ENCODE measurements at regions not wholly inside any gene's neighbourhood (a gene's known extent, or its start where the extent isn't known, plus 50 kb on each side); places are given as distances from the start of the nearest gene placed in this dataset.
"Not testable (repeated sequence)": the region's sequence is repeated elsewhere in the genome, so short reads cannot be mapped to it uniquely, and the experiment has no call there.

DNA sequence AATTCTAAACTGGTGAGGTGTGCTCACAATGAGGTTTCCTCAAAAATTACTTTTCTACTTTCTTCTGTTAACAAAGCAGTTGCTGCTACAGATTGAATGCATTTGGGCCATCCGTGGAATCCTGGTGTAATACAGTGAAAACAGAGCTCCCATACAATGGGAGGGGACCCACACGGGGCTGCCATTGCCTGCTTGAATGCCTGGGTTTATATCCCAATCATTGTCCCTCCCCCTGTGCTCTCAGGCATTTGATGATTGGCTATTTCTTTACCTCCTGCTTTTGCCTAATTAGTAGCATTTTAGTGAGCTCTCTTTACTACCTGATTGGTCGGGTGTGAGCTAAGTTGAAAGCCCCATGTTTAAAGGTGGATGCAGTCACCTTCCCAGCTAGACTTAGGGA, 52.9 kb upstream of the CSF1 start:
- in situ Hi-C loops (cut with HindIII; ENCODE audit: low sequenced_read_pairs); H3K4me3 ChIP-seq (ENCODE audit: low read depth, low read length); DNase-seq (ENCODE audit: low read depth, low spot score): not testable (repeated sequence)

DNA sequence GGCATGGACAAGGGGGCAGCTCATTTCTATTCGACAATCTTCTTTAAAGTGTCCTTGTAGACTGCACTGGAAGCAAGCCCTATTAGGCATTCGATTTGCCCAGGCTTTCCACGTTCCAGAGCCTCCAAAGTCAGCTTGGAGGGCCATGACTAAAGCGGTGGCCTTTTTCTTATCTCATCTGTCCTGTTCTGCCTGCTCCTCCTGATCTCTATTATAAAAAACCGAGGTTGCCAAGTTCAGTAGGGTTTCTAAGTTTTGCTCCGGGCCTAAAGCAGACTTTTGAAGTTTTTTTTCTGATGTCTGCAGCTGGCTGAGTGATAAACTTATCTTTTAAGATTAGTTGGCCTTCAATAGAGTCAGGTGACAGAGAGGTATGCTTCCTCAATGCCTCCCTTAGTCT, 54.7 kb upstream of the CSF1 start:
- DNase-seq (ENCODE audit: low read depth, low spot score); H3K4me3 ChIP-seq (ENCODE audit: low read depth, low read length); in situ Hi-C loops (cut with HindIII; ENCODE audit: low sequenced_read_pairs): not testable (repeated sequence)

DNA sequence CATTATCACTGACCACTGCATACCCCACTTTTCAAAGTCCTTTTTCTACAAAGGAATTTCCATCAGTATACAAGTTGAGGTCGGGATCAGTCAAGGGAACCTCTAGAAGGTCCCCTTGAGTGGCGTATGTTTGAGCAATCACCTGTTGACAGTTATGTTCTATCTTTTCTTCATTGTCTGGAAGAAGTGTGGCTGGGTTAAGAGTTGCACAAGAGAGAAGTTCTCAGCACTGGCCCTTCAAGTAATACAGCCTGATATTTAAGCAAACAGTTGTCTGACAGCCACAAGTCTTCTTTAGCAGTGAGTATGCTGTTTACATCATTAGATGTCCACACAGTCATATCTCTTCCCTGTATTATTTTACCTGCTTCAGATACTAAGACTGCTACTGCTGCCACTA, 56.7 kb upstream of the CSF1 start:
- in situ Hi-C loops (cut with HindIII; ENCODE audit: low sequenced_read_pairs); H3K4me3 ChIP-seq (ENCODE audit: low read depth, low read length); DNase-seq (ENCODE audit: low read depth, low spot score): not testable (repeated sequence)

DNA sequence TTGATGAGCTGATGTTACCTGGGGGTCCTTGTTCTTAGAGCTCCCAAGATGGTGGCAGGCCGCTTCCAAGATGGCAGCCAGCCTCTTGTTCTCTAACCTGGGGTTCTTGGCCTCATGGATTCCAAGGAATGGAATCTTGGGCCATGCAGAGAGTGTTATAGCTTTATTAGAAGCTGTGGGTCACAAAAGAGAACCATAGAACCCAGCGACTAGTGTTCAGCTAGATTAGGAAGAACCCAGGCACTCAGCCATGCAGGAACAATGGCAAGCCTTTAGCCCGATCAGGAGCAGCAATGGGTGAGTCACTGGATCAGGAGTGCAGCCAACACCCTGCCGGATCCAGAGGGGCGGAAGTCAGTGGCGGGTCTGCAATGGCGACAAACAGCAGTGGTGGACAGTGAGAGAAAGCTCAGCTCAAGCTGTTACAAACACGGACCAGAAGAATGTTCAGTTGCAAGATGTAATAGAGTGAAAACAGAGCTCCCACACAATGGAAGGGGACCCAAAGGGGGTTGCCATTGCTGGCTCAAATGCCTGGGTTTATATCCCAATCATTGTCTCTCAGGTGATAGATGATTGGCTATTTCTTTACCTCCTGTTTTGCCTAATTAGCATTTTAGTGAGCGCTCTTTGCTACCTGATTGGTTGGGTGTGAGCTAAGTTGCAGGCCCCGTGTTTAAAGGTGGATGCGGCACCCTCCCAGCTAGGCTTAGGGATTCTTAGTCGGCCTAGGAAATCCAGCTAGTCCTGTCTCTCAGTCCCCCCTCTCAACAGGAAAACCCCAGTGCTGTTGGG, 58.2 kb upstream of the CSF1 start:
- H3K4me3 ChIP-seq (ENCODE audit: low read depth, low read length); in situ Hi-C loops (cut with HindIII; ENCODE audit: low sequenced_read_pairs): not testable (repeated sequence)
- peak; percentile 60 for DNase-seq (ENCODE audit: low read depth, low spot score)

DNA sequence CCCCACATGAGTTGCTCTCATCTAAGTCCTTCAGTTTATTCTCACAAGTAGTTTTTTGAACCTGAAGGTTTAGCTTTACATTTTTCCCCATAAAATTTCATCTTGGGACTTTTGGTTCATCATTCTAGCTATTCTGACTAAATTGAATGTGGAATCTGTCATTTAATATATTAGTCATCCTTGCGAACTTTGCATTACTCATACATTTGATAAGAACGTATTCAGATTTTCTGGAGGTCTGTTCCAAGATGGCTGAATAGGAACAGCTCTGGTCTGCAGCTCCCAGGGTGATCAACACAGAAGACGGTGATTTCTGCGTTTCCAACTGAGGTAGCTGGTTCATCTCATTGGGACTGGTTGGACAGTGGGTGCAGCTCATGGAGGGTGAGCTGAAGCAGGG, 59.8 kb upstream of the CSF1 start:
- H3K4me3 ChIP-seq (ENCODE audit: low read depth, low read length), result no peak overlapping the region
- DNase-seq (ENCODE audit: low read depth, low spot score), result no peak
- in situ Hi-C loops (cut with HindIII; ENCODE audit: low sequenced_read_pairs), result no loop called here
- TF ChIP-seq, protein P1, sequence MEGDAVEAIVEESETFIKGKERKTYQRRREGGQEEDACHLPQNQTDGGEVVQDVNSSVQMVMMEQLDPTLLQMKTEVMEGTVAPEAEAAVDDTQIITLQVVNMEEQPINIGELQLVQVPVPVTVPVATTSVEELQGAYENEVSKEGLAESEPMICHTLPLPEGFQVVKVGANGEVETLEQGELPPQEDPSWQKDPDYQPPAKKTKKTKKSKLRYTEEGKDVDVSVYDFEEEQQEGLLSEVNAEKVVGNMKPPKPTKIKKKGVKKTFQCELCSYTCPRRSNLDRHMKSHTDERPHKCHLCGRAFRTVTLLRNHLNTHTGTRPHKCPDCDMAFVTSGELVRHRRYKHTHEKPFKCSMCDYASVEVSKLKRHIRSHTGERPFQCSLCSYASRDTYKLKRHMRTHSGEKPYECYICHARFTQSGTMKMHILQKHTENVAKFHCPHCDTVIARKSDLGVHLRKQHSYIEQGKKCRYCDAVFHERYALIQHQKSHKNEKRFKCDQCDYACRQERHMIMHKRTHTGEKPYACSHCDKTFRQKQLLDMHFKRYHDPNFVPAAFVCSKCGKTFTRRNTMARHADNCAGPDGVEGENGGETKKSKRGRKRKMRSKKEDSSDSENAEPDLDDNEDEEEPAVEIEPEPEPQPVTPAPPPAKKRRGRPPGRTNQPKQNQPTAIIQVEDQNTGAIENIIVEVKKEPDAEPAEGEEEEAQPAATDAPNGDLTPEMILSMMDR (IDR thresholded peaks at IDR 0.05; ENCODE audit: low read depth, low read length), result no peak

DNA sequence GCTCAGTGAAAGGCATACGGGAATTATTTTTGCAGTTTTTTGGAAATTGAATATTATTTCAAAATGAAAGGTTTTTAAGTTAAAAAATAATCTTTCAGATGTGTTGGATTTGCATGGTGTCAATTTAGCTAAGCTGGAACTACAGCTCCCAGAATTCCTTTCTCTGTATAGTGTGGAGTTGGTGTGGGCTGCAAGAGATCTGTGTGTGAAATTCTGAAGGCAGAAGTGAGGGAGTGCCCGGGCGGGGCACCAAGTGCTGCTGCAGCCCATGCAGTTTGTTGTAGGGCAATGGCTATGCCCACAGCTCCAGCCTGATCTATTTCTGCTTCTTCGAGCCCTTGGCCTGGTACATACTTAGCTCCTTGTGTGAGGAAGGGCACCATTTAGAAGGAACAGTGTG, 60.5 kb upstream of the CSF1 start:
- TF ChIP-seq, protein P1 (IDR thresholded peaks at IDR 0.05; ENCODE audit: low read depth, low read length), result no peak
- no peak overlapping the region for H3K4me3 ChIP-seq (ENCODE audit: low read depth, low read length)
- in situ Hi-C loops (cut with HindIII; ENCODE audit: low sequenced_read_pairs), result no loop called here
- no peak for DNase-seq (ENCODE audit: low read depth, low spot score)

DNA sequence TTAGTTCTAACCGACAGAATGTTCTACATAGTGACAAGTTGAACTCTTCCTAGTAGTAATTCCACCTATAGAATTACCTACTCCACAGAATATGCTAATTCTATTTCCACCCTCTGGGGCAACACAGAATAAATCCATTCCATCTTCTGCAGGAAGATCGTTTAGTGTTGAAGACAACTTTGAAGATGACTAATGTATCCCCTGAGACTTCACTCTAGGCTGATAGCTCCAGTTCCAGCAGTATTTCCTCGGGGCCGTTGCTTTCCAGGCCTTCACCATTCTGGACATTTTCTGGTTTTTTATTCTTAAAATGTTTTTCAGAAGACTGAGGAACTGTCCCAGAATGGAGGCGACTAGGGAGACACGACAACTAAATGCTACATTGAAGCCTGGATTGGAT, 61.0 kb upstream of the CSF1 start:
- H3K4me3 ChIP-seq (ENCODE audit: low read depth, low read length), result no peak overlapping the region
- in situ Hi-C loops (cut with HindIII; ENCODE audit: low sequenced_read_pairs), result no loop called here
- DNase-seq (ENCODE audit: low read depth, low spot score), result no peak
- TF ChIP-seq, protein P1 (IDR thresholded peaks at IDR 0.05; ENCODE audit: low read depth, low read length), result no peak

DNA sequence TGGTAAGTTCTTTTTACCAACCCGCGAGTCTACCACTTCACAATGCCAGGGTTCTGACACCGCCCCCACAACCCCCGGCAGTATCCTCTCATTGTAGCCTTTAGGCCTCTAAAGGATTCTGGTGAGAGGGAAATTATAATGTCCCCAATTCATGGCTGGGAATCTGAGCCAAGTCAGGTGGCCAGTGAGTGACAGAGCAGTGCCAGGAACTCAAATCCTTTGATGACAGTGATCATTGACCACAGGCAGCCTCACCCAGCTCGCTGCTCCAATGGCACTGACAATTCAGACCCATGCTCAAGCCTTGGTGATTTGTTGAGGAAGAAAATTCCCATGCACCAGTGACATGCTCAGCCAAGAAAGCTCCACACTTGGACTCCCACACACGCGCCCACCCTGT, 63.4 kb upstream of the CSF1 start:
- in situ Hi-C loops (cut with HindIII; ENCODE audit: low sequenced_read_pairs), result no loop called here
- DNase-seq (ENCODE audit: low read depth, low spot score), result no peak
- TF ChIP-seq, protein P1 (IDR thresholded peaks at IDR 0.05; ENCODE audit: low read depth, low read length), result no peak
- H3K4me3 ChIP-seq (ENCODE audit: low read depth, low read length), result no peak overlapping the region

DNA sequence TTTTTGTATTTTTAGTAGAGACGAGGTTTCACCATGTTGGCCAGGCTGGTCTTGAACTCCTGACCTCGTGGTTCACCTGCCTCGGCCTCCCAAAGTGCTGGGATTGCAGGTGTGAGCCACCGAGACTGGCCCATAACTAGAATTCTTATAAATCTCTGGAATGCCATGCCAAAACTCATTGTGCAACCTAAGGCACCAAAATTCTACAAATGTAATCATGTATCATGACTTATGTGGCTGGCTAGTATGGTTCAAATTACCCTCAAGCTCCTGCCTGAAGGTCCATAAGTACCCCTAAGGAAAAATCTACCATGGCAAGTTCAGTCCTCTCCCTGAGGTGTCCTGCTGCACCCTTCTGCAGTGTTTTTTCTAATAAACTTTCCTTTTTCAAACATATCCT, 63.8 kb upstream of the CSF1 start:
- no peak overlapping the region for H3K4me3 ChIP-seq (ENCODE audit: low read depth, low read length)
- TF ChIP-seq, protein P1 (IDR thresholded peaks at IDR 0.05; ENCODE audit: low read depth, low read length), result no peak
- in situ Hi-C loops (cut with HindIII; ENCODE audit: low sequenced_read_pairs), result no loop called here
- no peak for DNase-seq (ENCODE audit: low read depth, low spot score)
